Caki2 (cell line): ENCODE measurements at regions not wholly inside any gene's neighbourhood (a gene's known extent, or its start where the extent isn't known, plus 50 kb on each side); places are given as distances from the start of the nearest gene placed in this dataset.
"Not testable (repeated sequence)": the region's sequence is repeated elsewhere in the genome, so short reads cannot be mapped to it uniquely, and the experiment has no call there.

Experiments used
- DNase-seq: peaks from one replicate; pipeline ENCODE4 v3.0.0-alpha.2; 2015; ENCODE audit warnings: low read depth
- in situ Hi-C: cut with HindIII; loops from 2 replicates; pipeline ENCODE4 v1.10.0; 2016; ENCODE audit warnings: low sequenced_read_pairs, low pct_unique_long_range_greater_than_20kb, mixed read lengths

GRCh38 chr21:27979446-27979845 lies 1012.6 kb upstream of the ADAMTS5 start:
- in situ Hi-C loops, result not testable (repeated sequence)

GRCh38 chr21:27975514-27975913 lies 1008.6 kb upstream of the ADAMTS5 start:
- in situ Hi-C loops, result no loop called here
- DNase-seq, result no peak

More at GRCh38 chr21:27979446-27979845, 1012.6 kb upstream of the ADAMTS5 start:
- not testable (repeated sequence) for DNase-seq

- DNase-seq, in situ Hi-C loops: not testable (repeated sequence)
These were observed 1007.3 kb upstream of the ADAMTS5 start for GRCh38 chr21:27974152-27974551.

GRCh38 chr21:27968240-27968639 lies 1001.4 kb upstream of the ADAMTS5 start:
- in situ Hi-C loops, DNase-seq: not testable (repeated sequence)

- in situ Hi-C loops, result no loop called here
- no peak for DNase-seq
These were observed 987.8 kb upstream of the ADAMTS5 start for GRCh38 chr21:27954543-27955165.

GRCh38 chr21:27953340-27954045 lies 986.6 kb upstream of the ADAMTS5 start:
- DNase-seq, result no peak
- in situ Hi-C loops, result no loop called here

GRCh38 chr21:27949093-27949492 lies 982.2 kb upstream of the ADAMTS5 start:
- DNase-seq, in situ Hi-C loops: not testable (repeated sequence)

GRCh38 chr21:27930108-27930767 lies 963.4 kb upstream of the ADAMTS5 start:
- DNase-seq, in situ Hi-C loops: not testable (repeated sequence)

GRCh38 chr21:27929179-27929578 lies 962.3 kb upstream of the ADAMTS5 start:
- in situ Hi-C loops, DNase-seq: not testable (repeated sequence)

GRCh38 chr21:27928534-27929115 lies 961.7 kb upstream of the ADAMTS5 start:
- DNase-seq, in situ Hi-C loops: not testable (repeated sequence)

GRCh38 chr21:27921421-27921820 lies 954.5 kb upstream of the ADAMTS5 start:
- in situ Hi-C loops, DNase-seq: not testable (repeated sequence)

GRCh38 chr21:27917966-27918365 lies 951.1 kb upstream of the ADAMTS5 start:
- DNase-seq, in situ Hi-C loops: not testable (repeated sequence)

GRCh38 chr21:27916326-27916725 lies 949.4 kb upstream of the ADAMTS5 start:
- DNase-seq, in situ Hi-C loops: not testable (repeated sequence)

- in situ Hi-C loops, DNase-seq: not testable (repeated sequence)
These were observed 945.2 kb upstream of the ADAMTS5 start for GRCh38 chr21:27912133-27912532.

GRCh38 chr21:27909487-27909886 lies 942.6 kb upstream of the ADAMTS5 start:
- in situ Hi-C loops, DNase-seq: not testable (repeated sequence)

GRCh38 chr21:27908816-27909215 lies 941.9 kb upstream of the ADAMTS5 start:
- in situ Hi-C loops, DNase-seq: not testable (repeated sequence)

GRCh38 chr21:27902904-27903303 lies 936.0 kb upstream of the ADAMTS5 start:
- in situ Hi-C loops, DNase-seq: not testable (repeated sequence)

- DNase-seq, result peak; percentile 42
- in situ Hi-C loops, result not testable (repeated sequence)
These were observed 926.7 kb upstream of the ADAMTS5 start for GRCh38 chr21:27893619-27894018.

GRCh38 chr21:27891495-27891894 lies 924.6 kb upstream of the ADAMTS5 start:
- in situ Hi-C loops, DNase-seq: not testable (repeated sequence)
